ENCODE measurements at regions not wholly inside any gene's neighbourhood (a gene's known extent, or its start where the extent isn't known, plus 50 kb on each side); places are given as distances from the start of the nearest gene placed in this dataset.
"Not testable (repeated sequence)": the region's sequence is repeated elsewhere in the genome, so short reads cannot be mapped to it uniquely, and the experiment has no call there.

GRCh38 chr5:38794037-38794436, 51.8 kb upstream of the OSMR start:
- DNase-seq, result not testable (repeated sequence)

- DNase-seq, result no peak
Measured at GRCh38 chr5:38794986-38795385, 50.8 kb upstream of the OSMR start.

- no peak for DNase-seq
Measured at GRCh38 chr5:38795986-38796741, 49.6 kb upstream of the OSMR start.

Data from NCI-H2227 treated with DMSO at 0.1 percent for 48 hours (cell line).